Liver (tissue), 8 donors: ENCODE measurements at regions not wholly inside any gene's neighbourhood (a gene's known extent, or its start where the extent isn't known, plus 50 kb on each side); places are given as distances from the start of the nearest gene placed in this dataset.

ENCODE experiments used
- DNase-seq: peaks from one replicate; pipeline ENCODE4 v3.0.0-alpha.2; 2017; ENCODE audit warnings: low spot score
- H3K27ac ChIP-seq, 2 donors: one replicate each; pipeline ENCODE4 v1.7.0; 2013; ENCODE audit warnings: inconsistent platforms in 2 of 2, low read length in 2 of 2, control low read depth in 1 of 2, low read depth in 1 of 2, mild to moderate bottlenecking in 1 of 2
- H3K27me3 ChIP-seq, 4 donors: one replicate each; pipeline versions ENCODE4 v1.6.1 to v1.7.0; 2013; ENCODE audit warnings: low read length in 3 of 4, inconsistent platforms in 1 of 4, mild to moderate bottlenecking in 1 of 4, moderate library complexity in 1 of 4; ENCODE audit not compliant: control insufficient read depth in 4 of 4, insufficient read depth in 4 of 4
- H3K36me3 ChIP-seq, 4 donors: one replicate each; pipeline versions ENCODE4 v1.6.1 to v1.7.0; 2013; ENCODE audit warnings: low read length in 3 of 4, mild to moderate bottlenecking in 3 of 4, low read depth in 1 of 4, moderate library complexity in 1 of 4; ENCODE audit not compliant: control insufficient read depth in 4 of 4, insufficient read depth in 3 of 4
- H3K4me1 ChIP-seq, 4 donors: one replicate each; pipeline versions ENCODE4 v1.6.1 to v1.7.0; 2013; ENCODE audit warnings: low read length in 3 of 4, mild to moderate bottlenecking in 3 of 4, moderate library complexity in 1 of 4; ENCODE audit not compliant: control insufficient read depth in 4 of 4, insufficient read depth in 4 of 4
- H3K4me3 ChIP-seq, 3 donors: one replicate each; pipeline versions ENCODE4 v1.6.1 to v1.7.0; 2013; ENCODE audit warnings: low read length in 3 of 3, control low read depth in 1 of 3, low read depth in 1 of 3, mild to moderate bottlenecking in 1 of 3
- H3K9ac ChIP-seq, 2 donors: one replicate each; pipeline ENCODE4 v1.7.0; 2013; ENCODE audit warnings: low read length in 2 of 2, mild to moderate bottlenecking in 2 of 2, moderate library complexity in 2 of 2, control low read depth in 1 of 2, low read depth in 1 of 2
- H3K9me3 ChIP-seq, 4 donors: one replicate each; pipeline versions ENCODE4 v1.6.1 to v1.7.0; 2013; ENCODE audit warnings: low read length in 3 of 4; ENCODE audit not compliant: control insufficient read depth in 4 of 4
- CTCF ChIP-seq: fragments of 150-350 bp; IDR thresholded peaks from 2 replicates; pipeline ENCODE4 v1.5.1; 2017; ENCODE audit warnings: improper control_type of control experiment, low read depth, low read length; ENCODE audit not compliant: missing input control
- EGR1 ChIP-seq, 2 donors: IDR thresholded peaks; 2 replicates each; pipeline ENCODE4 v1.6.1; 2016 to 2018; ENCODE audit warnings: antibody characterized with exemption in 2 of 2, low read depth in 2 of 2
- FOXA1 ChIP-seq: IDR thresholded peaks from 2 replicates; pipeline ENCODE4 v1.6.1; 2016; ENCODE audit warnings: antibody characterized with exemption
- FOXA2 ChIP-seq: IDR thresholded peaks from 2 replicates; pipeline ENCODE4 v1.6.1; 2016; ENCODE audit warnings: antibody characterized with exemption
- HNF4G ChIP-seq: IDR thresholded peaks from 2 replicates; pipeline ENCODE4 v1.6.1; 2016; ENCODE audit warnings: antibody characterized with exemption
- MAX ChIP-seq: IDR thresholded peaks from 2 replicates; pipeline ENCODE4 v1.6.1; 2016; ENCODE audit warnings: antibody characterized with exemption
- NR2F2 ChIP-seq: IDR thresholded peaks from 2 replicates; pipeline ENCODE4 v1.6.1; 2016; ENCODE audit warnings: antibody characterized with exemption
- RXRA ChIP-seq, 2 donors: IDR thresholded peaks; 2 replicates each; pipeline ENCODE4 v1.6.1; 2017 to 2018; ENCODE audit warnings: antibody characterized with exemption in 2 of 2, mild to moderate bottlenecking in 1 of 2
- SP1 ChIP-seq: IDR thresholded peaks from 2 replicates; pipeline ENCODE4 v1.6.1; 2018; ENCODE audit warnings: antibody characterized with exemption, mild to moderate bottlenecking
- TAF1 ChIP-seq: conservative IDR thresholded peaks from 2 replicates; pipeline ENCODE4 v1.6.1; 2016; ENCODE audit warnings: antibody characterized with exemption, mild to moderate bottlenecking
- WGBS: extraction: QIAGEN DNeasy Blood & Tissue Kit; methylation state at CpG from one replicate; pipeline ENCODE4 v1.1.7; 2013; 5-methylcytosine and 5-hydroxymethylcytosine counted together
- TF ChIP-seq, protein P1 (sequence below): IDR thresholded peaks from 2 replicates; pipeline ENCODE4 v1.6.1; 2016; ENCODE audit warnings: antibody characterized with exemption
- TF ChIP-seq, protein P2 (sequence below): IDR thresholded peaks from 2 replicates; pipeline ENCODE4 v1.6.1; 2016; ENCODE audit warnings: antibody characterized with exemption, mild to moderate bottlenecking
- donor health status: healthy.
- donor health status: healthy.
- donor health status: healthy.
- donor health status: healthy.
- donor health status: healthy.

DNA sequence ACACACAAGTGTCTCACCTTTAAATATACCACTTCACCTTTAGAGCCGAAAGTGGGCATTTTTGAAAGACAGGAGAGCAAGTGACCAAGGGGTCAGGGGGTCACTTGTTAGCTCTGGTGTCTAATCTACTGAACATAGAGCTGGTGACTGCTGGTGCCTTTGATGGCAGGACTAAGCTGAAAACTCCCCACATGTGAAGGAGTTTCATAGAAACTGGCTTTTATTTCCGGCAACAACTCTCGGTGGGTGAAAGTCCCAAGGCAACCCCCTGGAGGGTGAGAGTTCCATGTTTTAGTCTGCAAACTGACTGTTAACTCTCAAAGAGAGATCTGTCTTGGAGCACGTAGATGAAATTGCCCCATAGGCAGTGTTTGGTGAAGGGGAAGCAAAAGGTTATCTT, 466.9 kb downstream of the DMRTA1 start:
- H3K27ac ChIP-seq = no peak overlapping the region
- no peaks in the 10 kb centered on the region for H3K27me3 ChIP-seq
- no peaks in the 10 kb centered on the region for H3K36me3 ChIP-seq
- DNase-seq = no peak
- H3K9me3 ChIP-seq = no peaks in the 10 kb centered on the region
- WGBS = 79% methylated on average over 4 of the region's 4 CpGs
- H3K9ac ChIP-seq = no peak overlapping the region
- H3K4me3 ChIP-seq = no peak overlapping the region
- H3K4me1 ChIP-seq = no peaks in the 10 kb centered on the region
- TF ChIP-seq CTCF (no peak), FOXA1 (no peak), SP1 (no peak), MAX (no peak), NR2F2 (no peak), RXRA (IDR thresholded peaks at IDR 0.05) (no peak), HNF4G (no peak), TAF1 (no peak), FOXA2 (no peak), EGR1 (IDR thresholded peaks at IDR 0.05; ENCODE audit: low read depth in 2 of 2) (no peak)
- TF ChIP-seq, protein P1, sequence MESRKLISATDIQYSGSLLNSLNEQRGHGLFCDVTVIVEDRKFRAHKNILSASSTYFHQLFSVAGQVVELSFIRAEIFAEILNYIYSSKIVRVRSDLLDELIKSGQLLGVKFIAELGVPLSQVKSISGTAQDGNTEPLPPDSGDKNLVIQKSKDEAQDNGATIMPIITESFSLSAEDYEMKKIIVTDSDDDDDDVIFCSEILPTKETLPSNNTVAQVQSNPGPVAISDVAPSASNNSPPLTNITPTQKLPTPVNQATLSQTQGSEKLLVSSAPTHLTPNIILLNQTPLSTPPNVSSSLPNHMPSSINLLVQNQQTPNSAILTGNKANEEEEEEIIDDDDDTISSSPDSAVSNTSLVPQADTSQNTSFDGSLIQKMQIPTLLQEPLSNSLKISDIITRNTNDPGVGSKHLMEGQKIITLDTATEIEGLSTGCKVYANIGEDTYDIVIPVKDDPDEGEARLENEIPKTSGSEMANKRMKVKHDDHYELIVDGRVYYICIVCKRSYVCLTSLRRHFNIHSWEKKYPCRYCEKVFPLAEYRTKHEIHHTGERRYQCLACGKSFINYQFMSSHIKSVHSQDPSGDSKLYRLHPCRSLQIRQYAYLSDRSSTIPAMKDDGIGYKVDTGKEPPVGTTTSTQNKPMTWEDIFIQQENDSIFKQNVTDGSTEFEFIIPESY = no peak
- TF ChIP-seq, protein P2, sequence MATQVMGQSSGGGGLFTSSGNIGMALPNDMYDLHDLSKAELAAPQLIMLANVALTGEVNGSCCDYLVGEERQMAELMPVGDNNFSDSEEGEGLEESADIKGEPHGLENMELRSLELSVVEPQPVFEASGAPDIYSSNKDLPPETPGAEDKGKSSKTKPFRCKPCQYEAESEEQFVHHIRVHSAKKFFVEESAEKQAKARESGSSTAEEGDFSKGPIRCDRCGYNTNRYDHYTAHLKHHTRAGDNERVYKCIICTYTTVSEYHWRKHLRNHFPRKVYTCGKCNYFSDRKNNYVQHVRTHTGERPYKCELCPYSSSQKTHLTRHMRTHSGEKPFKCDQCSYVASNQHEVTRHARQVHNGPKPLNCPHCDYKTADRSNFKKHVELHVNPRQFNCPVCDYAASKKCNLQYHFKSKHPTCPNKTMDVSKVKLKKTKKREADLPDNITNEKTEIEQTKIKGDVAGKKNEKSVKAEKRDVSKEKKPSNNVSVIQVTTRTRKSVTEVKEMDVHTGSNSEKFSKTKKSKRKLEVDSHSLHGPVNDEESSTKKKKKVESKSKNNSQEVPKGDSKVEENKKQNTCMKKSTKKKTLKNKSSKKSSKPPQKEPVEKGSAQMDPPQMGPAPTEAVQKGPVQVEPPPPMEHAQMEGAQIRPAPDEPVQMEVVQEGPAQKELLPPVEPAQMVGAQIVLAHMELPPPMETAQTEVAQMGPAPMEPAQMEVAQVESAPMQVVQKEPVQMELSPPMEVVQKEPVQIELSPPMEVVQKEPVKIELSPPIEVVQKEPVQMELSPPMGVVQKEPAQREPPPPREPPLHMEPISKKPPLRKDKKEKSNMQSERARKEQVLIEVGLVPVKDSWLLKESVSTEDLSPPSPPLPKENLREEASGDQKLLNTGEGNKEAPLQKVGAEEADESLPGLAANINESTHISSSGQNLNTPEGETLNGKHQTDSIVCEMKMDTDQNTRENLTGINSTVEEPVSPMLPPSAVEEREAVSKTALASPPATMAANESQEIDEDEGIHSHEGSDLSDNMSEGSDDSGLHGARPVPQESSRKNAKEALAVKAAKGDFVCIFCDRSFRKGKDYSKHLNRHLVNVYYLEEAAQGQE = no peak

DNA sequence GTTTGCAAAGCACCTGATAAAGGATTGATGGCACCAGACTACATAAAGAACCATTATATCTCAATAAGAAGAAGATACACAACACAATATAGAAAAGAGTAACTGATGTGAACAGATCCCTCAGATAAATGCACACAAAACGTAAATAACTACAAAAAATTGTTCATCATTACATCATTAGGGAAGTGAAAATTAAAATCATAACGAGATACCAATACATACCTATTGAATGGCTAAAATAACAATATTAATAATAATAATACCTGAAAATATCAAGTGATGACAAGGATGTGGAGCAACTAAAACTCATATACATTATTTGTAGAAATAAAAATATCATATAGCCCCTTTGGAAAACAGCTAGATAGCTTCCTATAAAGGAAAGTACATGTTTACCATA, 469.5 kb downstream of the DMRTA1 start:
- Histone ChIP-seq H3K4me1 (no peaks in the 10 kb centered on the region), H3K4me3 (no peak overlapping the region), H3K36me3 (no peaks in the 10 kb centered on the region), H3K27me3 (no peaks in the 10 kb centered on the region), H3K27ac (no peak overlapping the region), H3K9me3 (no peaks in the 10 kb centered on the region), H3K9ac (no peak overlapping the region)
- TF ChIP-seq, protein P1 = no peak
- TF ChIP-seq SP1 = no peak
- no peak for DNase-seq
- WGBS = 86% methylated on average over 2 of the region's 2 CpGs
